A673 (cell line): ENCODE measurements at regions not wholly inside any gene's neighbourhood (a gene's known extent, or its start where the extent isn't known, plus 50 kb on each side); places are given as distances from the start of the nearest gene placed in this dataset.

Experiments
- CTCF ChIP-seq: fragments of 300-800, 200-600 bp; sonication (generic); conservative IDR thresholded peaks from 2 replicates; pipeline ENCODE4 v1.5.1; 2017; ENCODE audit warnings: low read depth, mild to moderate bottlenecking, antibody characterized with exemption, low read length, moderate library complexity, mixed read lengths
- EZH2 ChIP-seq: fragments of 200-600 bp; sonication (generic); IDR thresholded peaks from 2 replicates; pipeline ENCODE4 v1.6.1; 2017; ENCODE audit warnings: borderline replicate concordance, low read depth, mild to moderate bottlenecking, mixed read lengths, antibody characterized with exemption, low read length; ENCODE audit not compliant: poor library complexity, severe bottlenecking

- TF ChIP-seq CTCF (no peak), EZH2 (no peak)
Observed at GRCh38 chr12:83856803-83857202, 1055.8 kb downstream of the SLC6A15 start.
